Activated T-cell treated with anti-CD3 and anti-CD28 coated beads, Interleukin-2, amount 50 U/mL, for 72 hours (primary cell): ENCODE measurements at regions not wholly inside any gene's neighbourhood (a gene's known extent, or its start where the extent isn't known, plus 50 kb on each side); places are given as distances from the start of the nearest gene placed in this dataset.
"Not testable (repeated sequence)": the region's sequence is repeated elsewhere in the genome, so short reads cannot be mapped to it uniquely, and the experiment has no call there.

Source experiments
- ATAC-seq, 2 donors: fragments of 150-1000 bp; cut with Tn5 transposase; replicated peaks in 1 of 2; 2 replicates each; pipeline ENCODE4 v1.10.0; 2021; ENCODE audit warnings: moderate library complexity in 2 of 2, mild to moderate bottlenecking in 1 of 2
- DNase-seq, 2 donors: peaks; one replicate each; pipeline ENCODE4 v3.0.0; 2021 to 2022; ENCODE audit warnings: mixed read lengths in 1 of 2
- H3K27ac Mint-ChIP-seq: one replicate; pipeline ENCODE4 v1.8.0; 2022; ENCODE audit warnings: mild to moderate bottlenecking, moderate library complexity, mixed read lengths
- H3K27me3 Mint-ChIP-seq: one replicate; pipeline ENCODE4 v1.8.0; 2022; ENCODE audit warnings: low read depth, mixed read lengths
- H3K36me3 Mint-ChIP-seq, 2 donors: one replicate each; pipeline ENCODE4 v1.8.0; 2022; ENCODE audit warnings: mixed read lengths in 2 of 2, mild to moderate bottlenecking in 1 of 2; ENCODE audit not compliant: insufficient read depth in 2 of 2
- H3K4me1 Mint-ChIP-seq: one replicate; pipeline ENCODE4 v1.8.0; 2022; ENCODE audit warnings: low read depth, mixed read lengths
- H3K4me3 Mint-ChIP-seq, 2 donors: one replicate each; pipeline ENCODE4 v1.8.0; 2022; ENCODE audit warnings: mild to moderate bottlenecking in 2 of 2, mixed read lengths in 2 of 2, moderate library complexity in 2 of 2
- H3K9me3 Mint-ChIP-seq, 2 donors: one replicate each; pipeline ENCODE4 v1.8.0; 2022; ENCODE audit warnings: mixed read lengths in 2 of 2

GRCh38 chr9:108056805-108057386 lies 567.3 kb upstream of the KLF4 start:
- H3K4me1 Mint-ChIP-seq, result no peaks in the 10 kb centered on the region
- H3K9me3 Mint-ChIP-seq, result peaks cover 8% of the 10 kb centered on the region in 2 donors
- no peaks in the 10 kb centered on the region for H3K36me3 Mint-ChIP-seq
- no peak overlapping the region for H3K27ac Mint-ChIP-seq
- no peak overlapping the region for H3K4me3 Mint-ChIP-seq
- DNase-seq (no peak), ATAC-seq (no peak)
- H3K27me3 Mint-ChIP-seq, result no peaks in the 10 kb centered on the region

- H3K27me3 Mint-ChIP-seq, result no peaks in the 10 kb centered on the region
- no peak for ATAC-seq
- H3K36me3 Mint-ChIP-seq, result no peaks in the 10 kb centered on the region
- no peaks in the 10 kb centered on the region for H3K4me1 Mint-ChIP-seq
- H3K27ac Mint-ChIP-seq, result no peak overlapping the region
- H3K9me3 Mint-ChIP-seq, result peaks cover 8% of the 10 kb centered on the region in 2 donors
- no peak overlapping the region for H3K4me3 Mint-ChIP-seq
- no peak for DNase-seq
These were observed 566.7 kb upstream of the KLF4 start for GRCh38 chr9:108056084-108056804.

GRCh38 chr9:108054131-108054630 lies 564.6 kb upstream of the KLF4 start:
- ATAC-seq (no peak), DNase-seq (no peak)
- H3K27me3 Mint-ChIP-seq, result no peaks in the 10 kb centered on the region
- peaks cover 0 to 1% of the 10 kb centered on the region in 2 donors for H3K36me3 Mint-ChIP-seq
- no peak overlapping the region for H3K4me3 Mint-ChIP-seq
- H3K9me3 Mint-ChIP-seq, result peaks cover 3 to 8% of the 10 kb centered on the region in 2 donors
- no peaks in the 10 kb centered on the region for H3K4me1 Mint-ChIP-seq
- H3K27ac Mint-ChIP-seq, result no peak overlapping the region

GRCh38 chr9:108053555-108054061 lies 564.0 kb upstream of the KLF4 start:
- peaks cover 3 to 8% of the 10 kb centered on the region in 2 donors for H3K9me3 Mint-ChIP-seq

GRCh38 chr9:108052431-108053080 lies 563.0 kb upstream of the KLF4 start:
- ATAC-seq, result no peak
- Mint-ChIP-seq H3K4me3 (no peak overlapping the region), H3K27ac (no peak overlapping the region), H3K36me3 (peaks cover 0 to 1% of the 10 kb centered on the region in 2 donors), H3K27me3 (no peaks in the 10 kb centered on the region), H3K4me1 (no peaks in the 10 kb centered on the region), H3K9me3 (peaks cover 4 to 8% of the 10 kb centered on the region in 2 donors)
- no peak for DNase-seq

More at GRCh38 chr9:108053555-108054061, 564.0 kb upstream of the KLF4 start:
- Mint-ChIP-seq H3K4me3 (no peak overlapping the region), H3K36me3 (peaks cover 0 to 1% of the 10 kb centered on the region in 2 donors), H3K4me1 (no peaks in the 10 kb centered on the region), H3K27me3 (no peaks in the 10 kb centered on the region), H3K27ac (no peak overlapping the region)
- DNase-seq (no peak), ATAC-seq (no peak)

- Mint-ChIP-seq H3K9me3 (peaks cover 4 to 8% of the 10 kb centered on the region in 2 donors), H3K4me1 (no peaks in the 10 kb centered on the region), H3K27ac (no peak overlapping the region), H3K4me3 (no peak overlapping the region), H3K27me3 (no peaks in the 10 kb centered on the region), H3K36me3 (peaks cover 0 to 1% of the 10 kb centered on the region in 2 donors)
- ATAC-seq (no peak), DNase-seq (no peak)
These were observed 561.3 kb upstream of the KLF4 start for GRCh38 chr9:108050894-108051293.

- Mint-ChIP-seq H3K4me1 (no peaks in the 10 kb centered on the region), H3K9me3 (peaks cover 4 to 8% of the 10 kb centered on the region in 2 donors), H3K27me3 (no peaks in the 10 kb centered on the region), H3K4me3 (no peak overlapping the region), H3K36me3 (peaks cover 0 to 1% of the 10 kb centered on the region in 2 donors), H3K27ac (no peak overlapping the region)
- DNase-seq (no peak), ATAC-seq (no peak)
These were observed 560.3 kb upstream of the KLF4 start for GRCh38 chr9:108049671-108050494.

GRCh38 chr9:108049026-108049607 lies 559.5 kb upstream of the KLF4 start:
- Mint-ChIP-seq H3K4me1 (no peaks in the 10 kb centered on the region), H3K4me3 (no peak overlapping the region), H3K36me3 (peaks cover 0 to 1% of the 10 kb centered on the region in 2 donors), H3K9me3 (peaks cover 2 to 5% of the 10 kb centered on the region in 2 donors), H3K27me3 (no peaks in the 10 kb centered on the region), H3K27ac (no peak overlapping the region)
- no peak for DNase-seq
- ATAC-seq, result no peak

- no peaks in the 10 kb centered on the region for H3K27me3 Mint-ChIP-seq
- ATAC-seq, result no peak
- DNase-seq, result no peak
- peaks cover 2 to 5% of the 10 kb centered on the region in 2 donors for H3K9me3 Mint-ChIP-seq
- no peak overlapping the region for H3K4me3 Mint-ChIP-seq
- H3K4me1 Mint-ChIP-seq, result no peaks in the 10 kb centered on the region
- no peak overlapping the region for H3K27ac Mint-ChIP-seq
- peaks cover 1 to 3% of the 10 kb centered on the region in 2 donors for H3K36me3 Mint-ChIP-seq
These were observed 558.9 kb upstream of the KLF4 start for GRCh38 chr9:108048406-108049025.

- H3K4me1 Mint-ChIP-seq, DNase-seq, H3K36me3 Mint-ChIP-seq, H3K27ac Mint-ChIP-seq, ATAC-seq, H3K27me3 Mint-ChIP-seq, H3K9me3 Mint-ChIP-seq, H3K4me3 Mint-ChIP-seq: not testable (repeated sequence)
These were observed 558.2 kb upstream of the KLF4 start for GRCh38 chr9:108047777-108048176.

GRCh38 chr9:108047264-108047663 lies 557.7 kb upstream of the KLF4 start:
- Mint-ChIP-seq H3K4me1 (no peaks in the 10 kb centered on the region), H3K27ac (no peak overlapping the region), H3K4me3 (no peak overlapping the region), H3K27me3 (no peaks in the 10 kb centered on the region), H3K36me3 (peaks cover 1 to 3% of the 10 kb centered on the region in 2 donors), H3K9me3 (peaks cover 5 to 6% of the 10 kb centered on the region in 2 donors)
- DNase-seq (no peak), ATAC-seq (no peak)

- ATAC-seq, result no peak
- Mint-ChIP-seq H3K4me1 (no peaks in the 10 kb centered on the region), H3K4me3 (no peak overlapping the region)
These were observed 556.3 kb upstream of the KLF4 start for GRCh38 chr9:108045851-108046250.

More at GRCh38 chr9:108045851-108046250, 556.3 kb upstream of the KLF4 start:
- Mint-ChIP-seq H3K36me3 (peaks cover 1 to 3% of the 10 kb centered on the region in 2 donors), H3K9me3 (peaks cover 5 to 8% of the 10 kb centered on the region in 2 donors), H3K27ac (no peak overlapping the region), H3K27me3 (no peaks in the 10 kb centered on the region)
- no peak for DNase-seq
